ENCODE measurements at regions not wholly inside any gene's neighbourhood (a gene's known extent, or its start where the extent isn't known, plus 50 kb on each side); places are given as distances from the start of the nearest gene placed in this dataset.
A peak's percentile ranks its signal among the peaks of the same experiment; 100 is the strongest.

DNA sequence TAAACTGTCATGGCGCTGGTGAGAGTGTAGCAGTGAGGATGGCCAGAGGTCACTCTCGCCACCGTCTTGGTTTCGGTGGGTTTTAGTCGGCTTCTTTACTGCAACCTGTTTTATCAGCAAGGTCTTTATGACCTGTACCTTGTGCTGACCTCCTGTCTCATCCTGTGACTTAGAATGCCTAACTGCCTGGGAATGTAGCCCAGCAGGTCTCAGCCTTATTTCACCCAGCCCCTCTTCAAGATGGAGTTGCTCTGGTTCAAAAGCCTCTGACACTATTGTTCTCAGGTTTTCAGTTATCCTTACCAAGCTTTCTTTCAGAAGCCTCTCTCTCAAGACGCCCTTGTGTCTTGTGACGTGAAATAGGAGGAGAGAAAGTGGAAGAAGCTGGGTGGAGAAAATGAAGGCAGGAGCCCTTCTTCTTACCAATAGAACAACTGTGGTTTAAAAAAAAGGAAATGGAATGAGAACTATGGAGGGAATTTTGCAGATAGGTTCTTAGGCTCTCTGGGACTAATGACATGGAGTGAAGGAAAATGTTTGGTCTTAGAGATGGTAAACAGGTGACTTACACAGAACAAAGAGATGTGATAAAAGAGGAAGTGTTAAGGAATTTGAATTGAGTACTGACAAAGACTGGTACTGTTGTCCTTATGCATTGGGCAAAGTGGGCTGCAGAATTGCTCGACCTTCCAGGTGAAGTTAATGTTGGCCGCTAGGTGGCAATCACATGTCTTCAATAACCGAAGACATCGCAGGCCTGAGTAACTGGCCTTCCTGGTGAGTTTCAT, 133.3 kb upstream of the RAI14 start (continued):
- TF ChIP-seq, protein P1, sequence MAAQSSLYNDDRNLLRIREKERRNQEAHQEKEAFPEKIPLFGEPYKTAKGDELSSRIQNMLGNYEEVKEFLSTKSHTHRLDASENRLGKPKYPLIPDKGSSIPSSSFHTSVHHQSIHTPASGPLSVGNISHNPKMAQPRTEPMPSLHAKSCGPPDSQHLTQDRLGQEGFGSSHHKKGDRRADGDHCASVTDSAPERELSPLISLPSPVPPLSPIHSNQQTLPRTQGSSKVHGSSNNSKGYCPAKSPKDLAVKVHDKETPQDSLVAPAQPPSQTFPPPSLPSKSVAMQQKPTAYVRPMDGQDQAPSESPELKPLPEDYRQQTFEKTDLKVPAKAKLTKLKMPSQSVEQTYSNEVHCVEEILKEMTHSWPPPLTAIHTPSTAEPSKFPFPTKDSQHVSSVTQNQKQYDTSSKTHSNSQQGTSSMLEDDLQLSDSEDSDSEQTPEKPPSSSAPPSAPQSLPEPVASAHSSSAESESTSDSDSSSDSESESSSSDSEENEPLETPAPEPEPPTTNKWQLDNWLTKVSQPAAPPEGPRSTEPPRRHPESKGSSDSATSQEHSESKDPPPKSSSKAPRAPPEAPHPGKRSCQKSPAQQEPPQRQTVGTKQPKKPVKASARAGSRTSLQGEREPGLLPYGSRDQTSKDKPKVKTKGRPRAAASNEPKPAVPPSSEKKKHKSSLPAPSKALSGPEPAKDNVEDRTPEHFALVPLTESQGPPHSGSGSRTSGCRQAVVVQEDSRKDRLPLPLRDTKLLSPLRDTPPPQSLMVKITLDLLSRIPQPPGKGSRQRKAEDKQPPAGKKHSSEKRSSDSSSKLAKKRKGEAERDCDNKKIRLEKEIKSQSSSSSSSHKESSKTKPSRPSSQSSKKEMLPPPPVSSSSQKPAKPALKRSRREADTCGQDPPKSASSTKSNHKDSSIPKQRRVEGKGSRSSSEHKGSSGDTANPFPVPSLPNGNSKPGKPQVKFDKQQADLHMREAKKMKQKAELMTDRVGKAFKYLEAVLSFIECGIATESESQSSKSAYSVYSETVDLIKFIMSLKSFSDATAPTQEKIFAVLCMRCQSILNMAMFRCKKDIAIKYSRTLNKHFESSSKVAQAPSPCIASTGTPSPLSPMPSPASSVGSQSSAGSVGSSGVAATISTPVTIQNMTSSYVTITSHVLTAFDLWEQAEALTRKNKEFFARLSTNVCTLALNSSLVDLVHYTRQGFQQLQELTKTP (IDR thresholded peaks at IDR 0.05; ENCODE audit: low read depth in 1 of 2, partially characterized antibody in 2 of 2): peak in 1 of 2 experiments; percentile 20
- no peak for TF ChIP-seq POLR2AphosphoS2 (IDR thresholded peaks at IDR 0.05; ENCODE audit: low read length)
- TF ChIP-seq JUND (IDR thresholded peaks at IDR 0.05; ENCODE audit: borderline replicate concordance, low read depth, low read length): peak; percentile 11; the same call in 1 of the 2 replicates
- peak; percentile 51; the same call in 1 of the 3 replicates for TF ChIP-seq JUND (tag; IDR thresholded peaks at IDR 0.05; ENCODE audit: borderline replicate concordance, low read depth, low read length)
- TF ChIP-seq, protein P2, sequence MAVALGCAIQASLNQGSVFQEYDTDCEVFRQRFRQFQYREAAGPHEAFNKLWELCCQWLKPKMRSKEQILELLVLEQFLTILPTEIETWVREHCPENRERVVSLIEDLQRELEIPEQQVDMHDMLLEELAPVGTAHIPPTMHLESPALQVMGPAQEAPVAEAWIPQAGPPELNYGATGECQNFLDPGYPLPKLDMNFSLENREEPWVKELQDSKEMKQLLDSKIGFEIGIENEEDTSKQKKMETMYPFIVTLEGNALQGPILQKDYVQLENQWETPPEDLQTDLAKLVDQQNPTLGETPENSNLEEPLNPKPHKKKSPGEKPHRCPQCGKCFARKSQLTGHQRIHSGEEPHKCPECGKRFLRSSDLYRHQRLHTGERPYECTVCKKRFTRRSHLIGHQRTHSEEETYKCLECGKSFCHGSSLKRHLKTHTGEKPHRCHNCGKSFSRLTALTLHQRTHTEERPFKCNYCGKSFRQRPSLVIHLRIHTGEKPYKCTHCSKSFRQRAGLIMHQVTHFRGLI (CRISPR knock-in tag; IDR thresholded peaks at IDR 0.05): no peak
- TF ChIP-seq, protein P3, sequence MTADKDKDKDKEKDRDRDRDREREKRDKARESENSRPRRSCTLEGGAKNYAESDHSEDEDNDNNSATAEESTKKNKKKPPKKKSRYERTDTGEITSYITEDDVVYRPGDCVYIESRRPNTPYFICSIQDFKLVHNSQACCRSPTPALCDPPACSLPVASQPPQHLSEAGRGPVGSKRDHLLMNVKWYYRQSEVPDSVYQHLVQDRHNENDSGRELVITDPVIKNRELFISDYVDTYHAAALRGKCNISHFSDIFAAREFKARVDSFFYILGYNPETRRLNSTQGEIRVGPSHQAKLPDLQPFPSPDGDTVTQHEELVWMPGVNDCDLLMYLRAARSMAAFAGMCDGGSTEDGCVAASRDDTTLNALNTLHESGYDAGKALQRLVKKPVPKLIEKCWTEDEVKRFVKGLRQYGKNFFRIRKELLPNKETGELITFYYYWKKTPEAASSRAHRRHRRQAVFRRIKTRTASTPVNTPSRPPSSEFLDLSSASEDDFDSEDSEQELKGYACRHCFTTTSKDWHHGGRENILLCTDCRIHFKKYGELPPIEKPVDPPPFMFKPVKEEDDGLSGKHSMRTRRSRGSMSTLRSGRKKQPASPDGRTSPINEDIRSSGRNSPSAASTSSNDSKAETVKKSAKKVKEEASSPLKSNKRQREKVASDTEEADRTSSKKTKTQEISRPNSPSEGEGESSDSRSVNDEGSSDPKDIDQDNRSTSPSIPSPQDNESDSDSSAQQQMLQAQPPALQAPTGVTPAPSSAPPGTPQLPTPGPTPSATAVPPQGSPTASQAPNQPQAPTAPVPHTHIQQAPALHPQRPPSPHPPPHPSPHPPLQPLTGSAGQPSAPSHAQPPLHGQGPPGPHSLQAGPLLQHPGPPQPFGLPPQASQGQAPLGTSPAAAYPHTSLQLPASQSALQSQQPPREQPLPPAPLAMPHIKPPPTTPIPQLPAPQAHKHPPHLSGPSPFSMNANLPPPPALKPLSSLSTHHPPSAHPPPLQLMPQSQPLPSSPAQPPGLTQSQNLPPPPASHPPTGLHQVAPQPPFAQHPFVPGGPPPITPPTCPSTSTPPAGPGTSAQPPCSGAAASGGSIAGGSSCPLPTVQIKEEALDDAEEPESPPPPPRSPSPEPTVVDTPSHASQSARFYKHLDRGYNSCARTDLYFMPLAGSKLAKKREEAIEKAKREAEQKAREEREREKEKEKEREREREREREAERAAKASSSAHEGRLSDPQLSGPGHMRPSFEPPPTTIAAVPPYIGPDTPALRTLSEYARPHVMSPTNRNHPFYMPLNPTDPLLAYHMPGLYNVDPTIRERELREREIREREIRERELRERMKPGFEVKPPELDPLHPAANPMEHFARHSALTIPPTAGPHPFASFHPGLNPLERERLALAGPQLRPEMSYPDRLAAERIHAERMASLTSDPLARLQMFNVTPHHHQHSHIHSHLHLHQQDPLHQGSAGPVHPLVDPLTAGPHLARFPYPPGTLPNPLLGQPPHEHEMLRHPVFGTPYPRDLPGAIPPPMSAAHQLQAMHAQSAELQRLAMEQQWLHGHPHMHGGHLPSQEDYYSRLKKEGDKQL (CRISPR knock-in tag; IDR thresholded peaks at IDR 0.05; ENCODE audit: borderline replicate concordance): no peak
- no peak for TF ChIP-seq NELFE (IDR thresholded peaks at IDR 0.05; ENCODE audit: insufficient read depth, insufficient read length)
- no peak for TF ChIP-seq NR2C1 (IDR thresholded peaks at IDR 0.05)
- 0 out of 2 replicates have a peak, but pooled peaks have one; percentile 33 for TF ChIP-seq NR2C1 (tag; IDR thresholded peaks at IDR 0.05)
- no peak for TF ChIP-seq ZNF75A (CRISPR knock-in tag; IDR thresholded peaks at IDR 0.05)
- TF ChIP-seq SRSF1 (IDR thresholded peaks at IDR 0.05; ENCODE audit: low read depth, low read length): no peak
- TF ChIP-seq ZKSCAN3 (CRISPR knock-in tag; IDR thresholded peaks at IDR 0.05): no peak
- peak in 1 of 2 experiments; percentile 56; a peak in 1 of 4 replicates for TF ChIP-seq ARNT (IDR thresholded peaks at IDR 0.05)
- TF ChIP-seq, protein P4, sequence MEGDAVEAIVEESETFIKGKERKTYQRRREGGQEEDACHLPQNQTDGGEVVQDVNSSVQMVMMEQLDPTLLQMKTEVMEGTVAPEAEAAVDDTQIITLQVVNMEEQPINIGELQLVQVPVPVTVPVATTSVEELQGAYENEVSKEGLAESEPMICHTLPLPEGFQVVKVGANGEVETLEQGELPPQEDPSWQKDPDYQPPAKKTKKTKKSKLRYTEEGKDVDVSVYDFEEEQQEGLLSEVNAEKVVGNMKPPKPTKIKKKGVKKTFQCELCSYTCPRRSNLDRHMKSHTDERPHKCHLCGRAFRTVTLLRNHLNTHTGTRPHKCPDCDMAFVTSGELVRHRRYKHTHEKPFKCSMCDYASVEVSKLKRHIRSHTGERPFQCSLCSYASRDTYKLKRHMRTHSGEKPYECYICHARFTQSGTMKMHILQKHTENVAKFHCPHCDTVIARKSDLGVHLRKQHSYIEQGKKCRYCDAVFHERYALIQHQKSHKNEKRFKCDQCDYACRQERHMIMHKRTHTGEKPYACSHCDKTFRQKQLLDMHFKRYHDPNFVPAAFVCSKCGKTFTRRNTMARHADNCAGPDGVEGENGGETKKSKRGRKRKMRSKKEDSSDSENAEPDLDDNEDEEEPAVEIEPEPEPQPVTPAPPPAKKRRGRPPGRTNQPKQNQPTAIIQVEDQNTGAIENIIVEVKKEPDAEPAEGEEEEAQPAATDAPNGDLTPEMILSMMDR (IDR thresholded peaks at IDR 0.05 in 2 of 3, conservative IDR thresholded peaks at IDR 0.05 in 1 of 3; ENCODE audit: insufficient read depth in 2 of 3, low read depth in 1 of 3, low read length in 3 of 3): peak; percentile 80 to 92 (median 84)

Data from K562 (cell line).